CD8-positive, alpha-beta memory T cell (primary cell): ENCODE measurements at regions not wholly inside any gene's neighbourhood (a gene's known extent, or its start where the extent isn't known, plus 50 kb on each side); places are given as distances from the start of the nearest gene placed in this dataset.

Experiments
- CTCF ChIA-PET: fragments of 350-600 bp; sonication (Branson Sonifier 250); formaldehyde crosslinking; loops from one replicate; lab custom pipeline; 2021; ENCODE audit warnings: antibody characterized with exemption; lab: Charles Lee
- POLR2A ChIA-PET: fragments of 350-600 bp; sonication (Branson Sonifier 250); formaldehyde crosslinking; loops from one replicate; lab custom pipeline; 2021; ENCODE audit warnings: antibody characterized with exemption; lab: Charles Lee
- DNase-seq, 5 donors: peaks; one replicate each; pipeline versions ENCODE4 v3.0.0 to v3.0.0-alpha.2; 2020 to 2022; ENCODE audit warnings: mixed read lengths in 1 of 5
- H3K27ac ChIP-seq: one replicate; pipeline ENCODE4 v1.7.0; 2013; ENCODE audit warnings: low read depth, mild to moderate bottlenecking, low read length, moderate library complexity
- H3K27me3 ChIP-seq: 2 replicates; pipeline ENCODE4 v1.7.0; 2013; ENCODE audit warnings: low read length, mild to moderate bottlenecking; ENCODE audit not compliant: insufficient read depth, poor library complexity, severe bottlenecking
- H3K36me3 ChIP-seq: 2 replicates; pipeline ENCODE4 v1.7.0; 2013; ENCODE audit warnings: mild to moderate bottlenecking, low read length, moderate library complexity; ENCODE audit not compliant: insufficient read depth
- H3K4me1 ChIP-seq: 2 replicates; pipeline ENCODE4 v1.7.0; 2013; ENCODE audit warnings: mild to moderate bottlenecking, low read length, moderate library complexity; ENCODE audit not compliant: insufficient read depth
- H3K4me3 ChIP-seq: 2 replicates; pipeline ENCODE4 v1.7.0; 2013; ENCODE audit warnings: mild to moderate bottlenecking, low read length
- H3K9me3 ChIP-seq: 2 replicates; pipeline ENCODE4 v1.7.0; 2013; ENCODE audit warnings: mild to moderate bottlenecking, low read length
- H3K27ac Mint-ChIP-seq, 8 donors: one replicate each; pipeline ENCODE4 v1.8.0; 2020 to 2021; ENCODE audit warnings: mixed read lengths in 8 of 8, mild to moderate bottlenecking in 6 of 8, inconsistent platforms in 3 of 8, moderate library complexity in 3 of 8
- H3K27me3 Mint-ChIP-seq, 2 donors: one replicate each; pipeline ENCODE4 v1.8.0; 2020 to 2021; ENCODE audit warnings: mixed read lengths in 2 of 2, mild to moderate bottlenecking in 1 of 2, moderate library complexity in 1 of 2
- H3K36me3 Mint-ChIP-seq, 3 donors: one replicate each; pipeline ENCODE4 v1.8.0; 2020 to 2021; ENCODE audit warnings: mixed read lengths in 3 of 3, inconsistent platforms in 1 of 3, mild to moderate bottlenecking in 1 of 3
- H3K4me1 Mint-ChIP-seq, 3 donors: one replicate each; pipeline ENCODE4 v1.8.0; 2020 to 2021; ENCODE audit warnings: mixed read lengths in 3 of 3, inconsistent platforms in 1 of 3, mild to moderate bottlenecking in 1 of 3
- H3K4me3 Mint-ChIP-seq, 7 donors: one replicate each; pipeline ENCODE4 v1.8.0; 2020 to 2021; ENCODE audit warnings: mixed read lengths in 7 of 7, mild to moderate bottlenecking in 6 of 7, moderate library complexity in 4 of 7, inconsistent platforms in 2 of 7
- H3K9me3 Mint-ChIP-seq, 5 donors: one replicate each; pipeline ENCODE4 v1.8.0; 2020 to 2022; ENCODE audit warnings: mixed read lengths in 5 of 5, mild to moderate bottlenecking in 3 of 5, moderate library complexity in 2 of 5, inconsistent platforms in 1 of 5

DNA sequence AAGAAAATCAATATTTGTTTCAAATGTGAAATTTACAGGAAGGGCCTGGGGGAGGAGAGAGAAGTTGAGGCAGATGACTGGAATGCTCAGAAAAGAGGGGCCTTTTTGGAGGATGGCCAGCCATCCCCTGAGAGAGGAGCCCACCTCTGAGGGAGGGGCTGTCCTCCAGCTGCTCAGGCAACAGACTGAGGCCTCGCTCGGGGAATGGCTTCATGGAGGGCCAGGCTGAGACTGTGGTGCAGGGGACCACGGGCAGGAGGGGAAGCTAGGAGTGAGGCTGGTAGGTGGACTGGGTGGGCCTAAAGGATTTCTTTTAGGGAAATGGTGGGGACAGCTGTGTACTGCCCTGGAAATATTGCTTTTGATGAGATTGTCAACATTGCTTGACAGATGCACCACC is 73.5 kb upstream of the CADM1 start:
- no peaks in the 10 kb centered on the region for H3K36me3 Mint-ChIP-seq
- no peak overlapping the region for H3K4me3 Mint-ChIP-seq
- ChIA-PET POLR2A (no interaction called here), CTCF (no interaction called here)
- H3K27ac ChIP-seq, result no peak overlapping the region
- H3K27ac Mint-ChIP-seq, result peak overlapping the region in 1 of 8 donors; percentile 2
- H3K27me3 ChIP-seq, result no peaks in the 10 kb centered on the region
- no peak overlapping the region for H3K4me3 ChIP-seq
- H3K36me3 ChIP-seq, result no peaks in the 10 kb centered on the region
- no peaks in the 10 kb centered on the region for H3K4me1 ChIP-seq
- H3K4me1 Mint-ChIP-seq, result no peaks in the 10 kb centered on the region
- no peak for DNase-seq
- peaks cover 0 to 2% (median 0%) of the 10 kb centered on the region in 5 donors for H3K9me3 Mint-ChIP-seq
- peaks cover 0 to 2% of the 10 kb centered on the region in 2 donors for H3K27me3 Mint-ChIP-seq
- no peaks in the 10 kb centered on the region for H3K9me3 ChIP-seq

GRCh38 chr11:115576606-115577380 is 72.6 kb upstream of the CADM1 start:
- peaks cover 0 to 2% (median 0%) of the 10 kb centered on the region in 5 donors for H3K9me3 Mint-ChIP-seq
- ChIA-PET CTCF (no interaction called here), POLR2A (no interaction called here)
- H3K4me1 ChIP-seq, result no peaks in the 10 kb centered on the region
- DNase-seq, result no peak
- H3K27ac ChIP-seq, result no peak overlapping the region
- peaks cover 4 to 5% of the 10 kb centered on the region in 2 donors for H3K27me3 Mint-ChIP-seq
- H3K27me3 ChIP-seq, result no peaks in the 10 kb centered on the region
- H3K4me3 ChIP-seq, result no peak overlapping the region
- H3K27ac Mint-ChIP-seq, result no peak overlapping the region
- no peaks in the 10 kb centered on the region for H3K4me1 Mint-ChIP-seq
- H3K36me3 Mint-ChIP-seq, result no peaks in the 10 kb centered on the region
- no peaks in the 10 kb centered on the region for H3K36me3 ChIP-seq
- H3K4me3 Mint-ChIP-seq, result no peak overlapping the region
- H3K9me3 ChIP-seq, result no peaks in the 10 kb centered on the region

DNA sequence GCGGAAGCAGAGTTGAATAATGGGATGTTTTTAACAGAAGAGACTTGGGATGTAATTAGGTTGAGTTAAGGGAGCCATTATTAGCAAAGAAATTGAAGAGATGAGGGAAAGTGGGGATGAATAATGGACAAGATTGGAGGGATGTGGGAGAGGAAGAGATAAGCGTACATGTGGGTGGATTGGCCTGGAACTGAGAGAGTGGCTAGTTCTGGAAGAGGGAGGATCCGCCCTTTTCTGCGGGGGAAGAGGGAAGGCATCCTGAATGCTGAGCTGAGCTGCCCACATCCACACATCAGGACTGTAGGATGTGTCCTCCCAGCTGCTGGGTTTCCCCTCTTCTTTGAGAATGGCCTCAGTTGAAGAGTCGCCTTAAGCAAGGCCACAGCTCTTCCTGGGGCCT is 68.3 kb upstream of the CADM1 start:
- H3K27me3 ChIP-seq, result no peaks in the 10 kb centered on the region
- no peaks in the 10 kb centered on the region for H3K9me3 ChIP-seq
- Mint-ChIP-seq H3K4me3 (no peak overlapping the region), H3K36me3 (no peaks in the 10 kb centered on the region), H3K4me1 (no peaks in the 10 kb centered on the region), H3K9me3 (peaks cover 0 to 4% (median 0%) of the 10 kb centered on the region in 5 donors), H3K27me3 (peaks cover 5 to 8% of the 10 kb centered on the region in 2 donors), H3K27ac (no peak overlapping the region)
- POLR2A ChIA-PET, result interaction anchor here (0.6 kb wide), 1 partner anchor 314 kb away, joined by 3 read pairs; no protein-coding TSS in a partner anchor
- no peaks in the 10 kb centered on the region for H3K4me1 ChIP-seq
- CTCF ChIA-PET, result no interaction called here
- H3K36me3 ChIP-seq, result no peaks in the 10 kb centered on the region
- no peak overlapping the region for H3K4me3 ChIP-seq
- H3K27ac ChIP-seq, result no peak overlapping the region
- DNase-seq, result no peak

- no peak for DNase-seq
- no peak overlapping the region for H3K4me3 ChIP-seq
- Mint-ChIP-seq H3K4me1 (no peaks in the 10 kb centered on the region), H3K27me3 (peaks cover 0 to 9% of the 10 kb centered on the region in 2 donors), H3K27ac (no peak overlapping the region), H3K9me3 (peaks cover 0 to 2% (median 0%) of the 10 kb centered on the region in 5 donors), H3K36me3 (no peaks in the 10 kb centered on the region), H3K4me3 (no peak overlapping the region)
- H3K9me3 ChIP-seq, result no peaks in the 10 kb centered on the region
- H3K4me1 ChIP-seq, result no peaks in the 10 kb centered on the region
- no peak overlapping the region for H3K27ac ChIP-seq
- no peaks in the 10 kb centered on the region for H3K36me3 ChIP-seq
- CTCF ChIA-PET, result no interaction called here
- H3K27me3 ChIP-seq, result no peaks in the 10 kb centered on the region
- POLR2A ChIA-PET, result no interaction called here
Measured at GRCh38 chr11:115566180-115566764, 62.1 kb upstream of the CADM1 start.

GRCh38 chr11:115564851-115565250 is 60.6 kb upstream of the CADM1 start:
- peaks cover 0 to 2% (median 0%) of the 10 kb centered on the region in 5 donors for H3K9me3 Mint-ChIP-seq
- Histone ChIP-seq H3K36me3 (no peaks in the 10 kb centered on the region), H3K4me3 (no peak overlapping the region), H3K4me1 (no peaks in the 10 kb centered on the region), H3K9me3 (no peaks in the 10 kb centered on the region), H3K27me3 (no peaks in the 10 kb centered on the region), H3K27ac (no peak overlapping the region)
- H3K4me1 Mint-ChIP-seq, result no peaks in the 10 kb centered on the region
- CTCF ChIA-PET, result no interaction called here
- H3K27ac Mint-ChIP-seq, result no peak overlapping the region
- no peak for DNase-seq
- peaks cover 0 to 9% of the 10 kb centered on the region in 2 donors for H3K27me3 Mint-ChIP-seq
- H3K4me3 Mint-ChIP-seq, result no peak overlapping the region
- H3K36me3 Mint-ChIP-seq, result no peaks in the 10 kb centered on the region
- POLR2A ChIA-PET, result no interaction called here

GRCh38 chr11:115561116-115561515 is 56.9 kb upstream of the CADM1 start:
- Mint-ChIP-seq H3K4me3 (no peak overlapping the region), H3K36me3 (no peaks in the 10 kb centered on the region), H3K4me1 (no peaks in the 10 kb centered on the region), H3K27ac (no peak overlapping the region), H3K9me3 (peaks cover 0 to 2% (median 0%) of the 10 kb centered on the region in 5 donors), H3K27me3 (no peaks in the 10 kb centered on the region)
- Histone ChIP-seq H3K27ac (no peak overlapping the region), H3K27me3 (no peaks in the 10 kb centered on the region), H3K4me1 (no peaks in the 10 kb centered on the region), H3K9me3 (no peaks in the 10 kb centered on the region), H3K36me3 (no peaks in the 10 kb centered on the region), H3K4me3 (no peak overlapping the region)
- POLR2A ChIA-PET, result no interaction called here
- CTCF ChIA-PET, result no interaction called here
- DNase-seq, result no peak

GRCh38 chr11:115558635-115559034 is 54.4 kb upstream of the CADM1 start:
- ChIA-PET CTCF (no interaction called here), POLR2A (no interaction called here)
- no peak for DNase-seq
- Histone ChIP-seq H3K36me3 (no peaks in the 10 kb centered on the region), H3K4me3 (no peak overlapping the region), H3K27me3 (no peaks in the 10 kb centered on the region), H3K4me1 (no peaks in the 10 kb centered on the region), H3K9me3 (no peaks in the 10 kb centered on the region), H3K27ac (no peak overlapping the region)
- Mint-ChIP-seq H3K4me1 (no peaks in the 10 kb centered on the region), H3K36me3 (no peaks in the 10 kb centered on the region), H3K27ac (no peak overlapping the region), H3K27me3 (no peaks in the 10 kb centered on the region), H3K9me3 (peaks cover 0 to 2% (median 0%) of the 10 kb centered on the region in 5 donors), H3K4me3 (no peak overlapping the region)

DNA sequence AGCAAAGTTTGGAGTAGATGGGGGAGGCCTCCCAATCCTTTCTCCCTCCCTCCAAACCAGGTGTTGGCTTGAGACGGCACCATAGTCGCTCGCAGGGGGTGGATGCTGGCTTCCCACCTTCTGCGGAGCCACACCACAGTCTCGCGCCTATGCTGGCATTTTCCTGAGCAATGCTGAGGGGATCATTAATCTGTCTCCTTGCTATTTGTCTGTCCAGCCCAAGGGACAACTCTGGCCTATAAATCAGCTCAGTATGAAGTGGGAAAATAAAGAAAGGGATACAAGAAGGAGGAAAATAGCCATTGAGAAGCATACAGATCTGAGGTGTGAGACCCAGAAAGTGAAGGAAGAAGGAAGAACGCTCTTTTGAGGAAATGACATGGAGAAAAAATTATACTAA is 53.5 kb upstream of the CADM1 start:
- ChIA-PET POLR2A (no interaction called here), CTCF (no interaction called here)
- Mint-ChIP-seq H3K4me3 (no peak overlapping the region), H3K4me1 (no peaks in the 10 kb centered on the region), H3K36me3 (no peaks in the 10 kb centered on the region), H3K27ac (no peak overlapping the region), H3K27me3 (no peaks in the 10 kb centered on the region), H3K9me3 (peaks cover 0 to 2% (median 0%) of the 10 kb centered on the region in 5 donors)
- Histone ChIP-seq H3K4me3 (no peak overlapping the region), H3K27me3 (no peaks in the 10 kb centered on the region), H3K9me3 (no peaks in the 10 kb centered on the region), H3K27ac (no peak overlapping the region), H3K4me1 (no peaks in the 10 kb centered on the region), H3K36me3 (no peaks in the 10 kb centered on the region)
- no peak for DNase-seq
